SK-N-SH (cell line): ENCODE measurements at regions not wholly inside any gene's neighbourhood (a gene's known extent, or its start where the extent isn't known, plus 50 kb on each side); places are given as distances from the start of the nearest gene placed in this dataset.

Experiments used
- CTCF ChIA-PET: fragments of 300-600, 350-600 bp; formaldehyde crosslinking; extraction: SDS; loops from one replicate; lab custom pipeline; 2021; lab: Yijun Ruan, JAX
- POLR2A ChIA-PET: fragments of 350-600 bp; sonication (Branson Sonifier 250); formaldehyde crosslinking; extraction: SDS; loops from one replicate; lab custom pipeline; 2020; ENCODE audit warnings: antibody characterized with exemption, inconsistent platforms; lab: Yijun Ruan, JAX
- DNase-seq: peaks from one replicate; pipeline ENCODE4 v3.0.0; 2012
- H2AFZ ChIP-seq: fragments of 200-600 bp; sonication (generic); 2 replicates; pipeline ENCODE4 v1.8.1; 2016; ENCODE audit warnings: antibody characterized with exemption, mild to moderate bottlenecking, low read depth
- H3F3A ChIP-seq: fragments of 200-600 bp; sonication (generic); replicated peaks from 2 replicates; pipeline ENCODE3; 2016; ENCODE audit warnings: antibody characterized with exemption, mild to moderate bottlenecking; ENCODE audit not compliant: insufficient read depth
- H3K27ac ChIP-seq, 2 experiments: fragments of 200-500 bp in 1 of 2; fragments of 200-600 bp in 1 of 2; sonication (Bioruptor generic) in 1 of 2; sonication (generic), shearing (Covaris generic) in 1 of 2; 2 replicates each; pipeline versions ENCODE4 v1.5.1 to v1.6.1; 2014 to 2016; ENCODE audit warnings: low read depth in 2 of 2, inconsistent platforms in 1 of 2, low read length in 1 of 2, mild to moderate bottlenecking in 1 of 2, mixed read lengths in 1 of 2
- H3K27me3 ChIP-seq: fragments of 200-600 bp; sonication (generic), shearing (Covaris generic); 2 replicates; pipeline ENCODE4 v1.6.1; 2016; ENCODE audit warnings: mixed run types; ENCODE audit not compliant: insufficient read depth
- H3K36me3 ChIP-seq, 2 experiments: fragments of 200-500 bp in 1 of 2; fragments of 200-600 bp in 1 of 2; sonication (Bioruptor generic) in 1 of 2; sonication (generic) in 1 of 2; replicated peaks in 1 of 2; 2 replicates each; pipeline versions ENCODE3 to v1.5.1; 2014 to 2016; ENCODE audit warnings: low read length in 1 of 2, mild to moderate bottlenecking in 1 of 2; ENCODE audit not compliant: insufficient read depth in 2 of 2, control insufficient read depth in 1 of 2
- H3K4me1 ChIP-seq, 2 experiments: fragments of 200-500 bp in 1 of 2; fragments of 200-600 bp in 1 of 2; sonication (Bioruptor generic) in 1 of 2; sonication (generic), shearing (Covaris generic) in 1 of 2; 2 replicates each; pipeline versions ENCODE4 v1.5.1 to v1.6.1; 2014 to 2016; ENCODE audit warnings: low read depth in 1 of 2, low read length in 1 of 2, mixed run types in 1 of 2; ENCODE audit not compliant: insufficient read depth in 2 of 2, control insufficient read depth in 1 of 2
- H3K4me2 ChIP-seq: fragments of 200-600 bp; sonication (generic), shearing (Covaris generic); 2 replicates; pipeline ENCODE4 v1.6.1; 2017; ENCODE audit warnings: mixed run types
- H3K4me3 ChIP-seq, 2 experiments: fragments of 200-500 bp in 1 of 2; fragments of 200-600 bp in 1 of 2; sonication (Bioruptor generic) in 1 of 2; sonication (generic), shearing (Covaris generic) in 1 of 2; 2 replicates each; pipeline versions ENCODE4 v1.5.1 to v1.8.1; 2014 to 2016; ENCODE audit warnings: low read depth in 2 of 2, inconsistent platforms in 1 of 2, low read length in 1 of 2, mild to moderate bottlenecking in 1 of 2, mixed read lengths in 1 of 2, moderate library complexity in 1 of 2
- H3K79me2 ChIP-seq: fragments of 200-600 bp; sonication (generic); 2 replicates; pipeline ENCODE4 v1.8.1; 2017; ENCODE audit warnings: mild to moderate bottlenecking; ENCODE audit not compliant: insufficient read depth
- H3K9ac ChIP-seq: fragments of 200-600 bp; sonication (generic); 2 replicates; pipeline ENCODE4 v1.6.1; 2017; ENCODE audit warnings: mixed run types
- H3K9me2 ChIP-seq: fragments of 200-600 bp; sonication (generic); 2 replicates; pipeline ENCODE4 v1.6.1; 2017; ENCODE audit warnings: mixed run types
- H3K9me3 ChIP-seq: fragments of 200-600 bp; sonication (generic); 2 replicates; pipeline ENCODE4 v1.6.1; 2017; ENCODE audit warnings: mixed run types, mild to moderate bottlenecking, moderate library complexity
- H4K20me1 ChIP-seq: fragments of 200-600 bp; sonication (generic); 2 replicates; pipeline ENCODE4 v1.6.1; 2017; ENCODE audit warnings: mild to moderate bottlenecking, mixed run types; ENCODE audit not compliant: insufficient read depth
- ELF1 ChIP-seq: IDR thresholded peaks from 2 replicates; pipeline ENCODE4 v1.4.0; 2012
- EZH2phosphoT487 ChIP-seq: fragments of 200-600 bp; sonication (generic); IDR thresholded peaks from 2 replicates; pipeline ENCODE4 v1.6.1; 2017; ENCODE audit warnings: low read depth, mixed run types, mild to moderate bottlenecking, antibody characterized with exemption, moderate library complexity, borderline replicate concordance
- FOSL2 ChIP-seq: IDR thresholded peaks from 2 replicates; pipeline ENCODE4 v1.4.0; 2012; ENCODE audit warnings: low read depth, mild to moderate bottlenecking, moderate library complexity, borderline replicate concordance
- FOXM1 ChIP-seq: IDR thresholded peaks from 2 replicates; pipeline ENCODE4 v1.4.0; 2012; ENCODE audit warnings: low read depth, mild to moderate bottlenecking
- JUND ChIP-seq: IDR thresholded peaks from 2 replicates; pipeline ENCODE4 v1.4.0; 2012
- MEF2A ChIP-seq: IDR thresholded peaks from 2 replicates; pipeline ENCODE4 v1.4.0; 2012; ENCODE audit warnings: low read depth, borderline replicate concordance
- NFIC ChIP-seq: IDR thresholded peaks from 2 replicates; pipeline ENCODE4 v1.4.0; 2012; ENCODE audit warnings: borderline replicate concordance
- POLR2AphosphoS5 ChIP-seq: IDR thresholded peaks from 2 replicates; pipeline ENCODE4 v1.6.1; 2012; ENCODE audit warnings: low read depth, low read length
- RAD21 ChIP-seq: IDR thresholded peaks from 2 replicates; pipeline ENCODE4 v1.6.1; 2012; ENCODE audit warnings: mild to moderate bottlenecking, low read length
- RCOR1 ChIP-seq: fragments of 150-350 bp; IDR thresholded peaks from 2 replicates; pipeline ENCODE4 v1.6.1; 2017; ENCODE audit warnings: antibody characterized with exemption, low read length
- RFX5 ChIP-seq: IDR thresholded peaks from 2 replicates; pipeline ENCODE4 v1.6.1; 2012; ENCODE audit warnings: mild to moderate bottlenecking, improper control_type of control experiment, low read length
- RXRA ChIP-seq: IDR thresholded peaks from 2 replicates; pipeline ENCODE4 v1.4.0; 2012; ENCODE audit warnings: low read depth, mild to moderate bottlenecking, borderline replicate concordance
- TCF12 ChIP-seq: IDR thresholded peaks from 2 replicates; pipeline ENCODE4 v1.4.0; 2012
- YY1 ChIP-seq: IDR thresholded peaks from 2 replicates; pipeline ENCODE4 v1.4.0; 2012; ENCODE audit warnings: low read depth, mild to moderate bottlenecking
- WGBS: methylation state at CpG from one replicate; pipeline ENCODE4 v1.1.6; 2017; ENCODE audit warnings: low lambda C conversion rate; 5-methylcytosine and 5-hydroxymethylcytosine counted together
- TF ChIP-seq, protein P1 (sequence below): fragments of 150-350 bp; IDR thresholded peaks from 2 replicates; pipeline ENCODE4 v1.6.1; 2016; ENCODE audit warnings: mild to moderate bottlenecking, low read depth, low read length
- TF ChIP-seq, protein P2 (sequence below): IDR thresholded peaks from 2 replicates; pipeline ENCODE4; 2012
- TF ChIP-seq, protein P3 (sequence below): IDR thresholded peaks from 2 replicates; pipeline ENCODE4 v1.6.1; 2012; ENCODE audit warnings: mild to moderate bottlenecking, low read depth, low read length, moderate library complexity

DNA sequence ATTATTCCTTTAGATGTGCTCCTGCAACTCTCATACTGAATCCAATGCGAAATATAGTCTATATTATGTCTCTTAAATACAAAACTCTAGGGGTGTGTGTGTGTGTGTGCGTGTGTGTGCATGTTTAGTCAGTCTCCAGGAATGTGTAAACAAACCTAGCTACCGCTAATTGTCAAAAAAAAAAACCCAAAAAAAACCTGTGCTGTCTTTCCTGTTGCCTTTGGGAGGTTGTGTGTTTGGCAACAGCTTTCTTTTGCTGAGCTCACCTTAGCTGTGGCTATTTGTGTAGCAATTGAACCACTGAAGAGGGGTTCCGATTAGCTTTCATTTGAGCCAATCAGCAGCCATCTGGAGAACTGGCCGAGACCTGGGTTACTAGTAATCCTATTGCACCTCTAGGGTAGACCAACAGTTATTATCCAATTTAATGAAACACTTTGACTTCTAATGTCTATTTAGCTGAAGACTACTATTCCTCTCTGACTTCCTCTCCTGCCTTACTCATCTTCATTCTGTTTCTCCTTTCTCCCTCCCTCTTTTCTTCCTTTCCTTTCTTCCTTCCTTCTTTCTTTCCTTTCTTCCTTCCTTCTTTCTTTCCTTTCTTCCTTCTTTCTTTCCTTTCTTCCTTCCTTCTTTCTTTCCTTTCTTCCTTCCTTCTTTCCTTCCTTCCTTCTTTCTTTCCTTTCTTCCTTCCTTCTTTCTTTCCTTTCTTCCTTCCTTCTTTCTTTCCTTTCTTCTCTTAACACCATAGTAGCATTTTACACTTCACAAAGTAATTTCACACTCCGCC, 471.1 kb downstream of the GBA3 start:
- Histone ChIP-seq H3K4me1 (no peaks in the 10 kb centered on the region), H3K79me2 (no peaks in the 10 kb centered on the region), H2AFZ (no peak overlapping the region), H3K4me3 (no peak overlapping the region), H3K27me3 (no peaks in the 10 kb centered on the region), H3K9me2 (no peaks in the 10 kb centered on the region), H4K20me1 (no peaks in the 10 kb centered on the region), H3K4me2 (no peak overlapping the region), H3K36me3 (no peaks in the 10 kb centered on the region), H3K9ac (no peak overlapping the region), H3K9me3 (no peaks in the 10 kb centered on the region), H3F3A (no peaks in the 10 kb centered on the region), H3K27ac (no peak overlapping the region)
- TF ChIP-seq FOSL2: no peak
- TF ChIP-seq, protein P1, sequence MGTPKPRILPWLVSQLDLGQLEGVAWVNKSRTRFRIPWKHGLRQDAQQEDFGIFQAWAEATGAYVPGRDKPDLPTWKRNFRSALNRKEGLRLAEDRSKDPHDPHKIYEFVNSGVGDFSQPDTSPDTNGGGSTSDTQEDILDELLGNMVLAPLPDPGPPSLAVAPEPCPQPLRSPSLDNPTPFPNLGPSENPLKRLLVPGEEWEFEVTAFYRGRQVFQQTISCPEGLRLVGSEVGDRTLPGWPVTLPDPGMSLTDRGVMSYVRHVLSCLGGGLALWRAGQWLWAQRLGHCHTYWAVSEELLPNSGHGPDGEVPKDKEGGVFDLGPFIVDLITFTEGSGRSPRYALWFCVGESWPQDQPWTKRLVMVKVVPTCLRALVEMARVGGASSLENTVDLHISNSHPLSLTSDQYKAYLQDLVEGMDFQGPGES: no peak
- no peak for TF ChIP-seq ELF1
- TF ChIP-seq MEF2A: no peak
- TF ChIP-seq RAD21: no peak
- TF ChIP-seq POLR2AphosphoS5: no peak
- TF ChIP-seq RFX5: no peak
- TF ChIP-seq FOXM1: no peak
- TF ChIP-seq, protein P2, sequence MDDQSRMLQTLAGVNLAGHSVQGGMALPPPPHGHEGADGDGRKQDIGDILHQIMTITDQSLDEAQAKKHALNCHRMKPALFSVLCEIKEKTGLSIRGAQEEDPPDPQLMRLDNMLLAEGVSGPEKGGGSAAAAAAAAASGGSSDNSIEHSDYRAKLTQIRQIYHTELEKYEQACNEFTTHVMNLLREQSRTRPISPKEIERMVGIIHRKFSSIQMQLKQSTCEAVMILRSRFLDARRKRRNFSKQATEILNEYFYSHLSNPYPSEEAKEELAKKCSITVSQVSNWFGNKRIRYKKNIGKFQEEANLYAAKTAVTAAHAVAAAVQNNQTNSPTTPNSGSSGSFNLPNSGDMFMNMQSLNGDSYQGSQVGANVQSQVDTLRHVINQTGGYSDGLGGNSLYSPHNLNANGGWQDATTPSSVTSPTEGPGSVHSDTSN: no peak
- no peak for TF ChIP-seq TCF12
- TF ChIP-seq JUND: no peak
- no peak for TF ChIP-seq YY1
- TF ChIP-seq, protein P3, sequence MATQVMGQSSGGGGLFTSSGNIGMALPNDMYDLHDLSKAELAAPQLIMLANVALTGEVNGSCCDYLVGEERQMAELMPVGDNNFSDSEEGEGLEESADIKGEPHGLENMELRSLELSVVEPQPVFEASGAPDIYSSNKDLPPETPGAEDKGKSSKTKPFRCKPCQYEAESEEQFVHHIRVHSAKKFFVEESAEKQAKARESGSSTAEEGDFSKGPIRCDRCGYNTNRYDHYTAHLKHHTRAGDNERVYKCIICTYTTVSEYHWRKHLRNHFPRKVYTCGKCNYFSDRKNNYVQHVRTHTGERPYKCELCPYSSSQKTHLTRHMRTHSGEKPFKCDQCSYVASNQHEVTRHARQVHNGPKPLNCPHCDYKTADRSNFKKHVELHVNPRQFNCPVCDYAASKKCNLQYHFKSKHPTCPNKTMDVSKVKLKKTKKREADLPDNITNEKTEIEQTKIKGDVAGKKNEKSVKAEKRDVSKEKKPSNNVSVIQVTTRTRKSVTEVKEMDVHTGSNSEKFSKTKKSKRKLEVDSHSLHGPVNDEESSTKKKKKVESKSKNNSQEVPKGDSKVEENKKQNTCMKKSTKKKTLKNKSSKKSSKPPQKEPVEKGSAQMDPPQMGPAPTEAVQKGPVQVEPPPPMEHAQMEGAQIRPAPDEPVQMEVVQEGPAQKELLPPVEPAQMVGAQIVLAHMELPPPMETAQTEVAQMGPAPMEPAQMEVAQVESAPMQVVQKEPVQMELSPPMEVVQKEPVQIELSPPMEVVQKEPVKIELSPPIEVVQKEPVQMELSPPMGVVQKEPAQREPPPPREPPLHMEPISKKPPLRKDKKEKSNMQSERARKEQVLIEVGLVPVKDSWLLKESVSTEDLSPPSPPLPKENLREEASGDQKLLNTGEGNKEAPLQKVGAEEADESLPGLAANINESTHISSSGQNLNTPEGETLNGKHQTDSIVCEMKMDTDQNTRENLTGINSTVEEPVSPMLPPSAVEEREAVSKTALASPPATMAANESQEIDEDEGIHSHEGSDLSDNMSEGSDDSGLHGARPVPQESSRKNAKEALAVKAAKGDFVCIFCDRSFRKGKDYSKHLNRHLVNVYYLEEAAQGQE: no peak
- TF ChIP-seq NFIC: no peak
- no peak for TF ChIP-seq EZH2phosphoT487
- no peak for TF ChIP-seq RXRA
- TF ChIP-seq RCOR1: no peak
- POLR2A ChIA-PET: no interaction called here
- WGBS: 8% methylated on average over 6 of the region's 6 CpGs
- CTCF ChIA-PET: no interaction called here
- DNase-seq: no peak
